GM12874 (cell line): ENCODE measurements at regions not wholly inside any gene's neighbourhood (a gene's known extent, or its start where the extent isn't known, plus 50 kb on each side); places are given as distances from the start of the nearest gene placed in this dataset.

Experiments
- CTCF ChIP-seq: IDR thresholded peaks from 2 replicates; pipeline ENCODE4 v1.5.1; 2011; ENCODE audit warnings: low read depth, mild to moderate bottlenecking, control low read depth, low read length, moderate library complexity; ENCODE audit not compliant: insufficient read depth

- TF ChIP-seq CTCF, result no peak
Measured at GRCh38 chr9:7320841-7321240, 478.7 kb downstream of the DMAC1 start.

GRCh38 chr9:7320139-7320538 lies 479.4 kb downstream of the DMAC1 start:
- TF ChIP-seq CTCF, result no peak

- no peak for TF ChIP-seq CTCF
Measured at GRCh38 chr9:7318920-7319319, 480.7 kb downstream of the DMAC1 start.

- no peak for TF ChIP-seq CTCF
Measured at GRCh38 chr9:7316967-7317366, 482.6 kb downstream of the DMAC1 start.

GRCh38 chr9:7316166-7316795 lies 483.3 kb downstream of the DMAC1 start:
- no peak for TF ChIP-seq CTCF

- TF ChIP-seq CTCF, result no peak
Measured at GRCh38 chr9:7315746-7316145, 483.8 kb downstream of the DMAC1 start.

GRCh38 chr9:7315116-7315515 lies 484.5 kb downstream of the DMAC1 start:
- no peak for TF ChIP-seq CTCF

- TF ChIP-seq CTCF, result no peak
Measured at GRCh38 chr9:7313389-7313788, 486.2 kb downstream of the DMAC1 start.
